WERI-Rb-1 (cell line): ENCODE measurements at regions not wholly inside any gene's neighbourhood (a gene's known extent, or its start where the extent isn't known, plus 50 kb on each side); places are given as distances from the start of the nearest gene placed in this dataset.

Source experiments
- DNase-seq: peaks from one replicate; pipeline ENCODE4 v3.0.0-alpha.2; 2020
- H3K27ac ChIP-seq: fragments of 250-450 bp; sonication (Bioruptor Pico); 2 replicates; pipeline ENCODE4 v1.5.1; 2020; ENCODE audit warnings: mild to moderate bottlenecking, moderate library complexity
- H3K27me3 ChIP-seq: fragments of 250-450 bp; sonication (Bioruptor Pico); 2 replicates; pipeline ENCODE4 v1.5.1; 2021; ENCODE audit warnings: mild to moderate bottlenecking, low read depth, moderate library complexity; ENCODE audit not compliant: insufficient read depth, severe bottlenecking
- H3K36me3 ChIP-seq: fragments of 250-450 bp; sonication (Bioruptor Pico); 2 replicates; pipeline ENCODE4 v1.5.1; 2020; ENCODE audit warnings: mild to moderate bottlenecking, moderate library complexity
- H3K4me3 ChIP-seq: 2 replicates; pipeline ENCODE4 v1.5.1; 2011; ENCODE audit warnings: low read depth, mild to moderate bottlenecking, control low read depth, low read length
- H3K9me3 ChIP-seq: fragments of 250-450 bp; sonication (Bioruptor Pico); 2 replicates; pipeline ENCODE4 v1.5.1; 2021; ENCODE audit warnings: mild to moderate bottlenecking, moderate library complexity; ENCODE audit not compliant: severe bottlenecking
- CTCF ChIP-seq: IDR thresholded peaks from 2 replicates; pipeline ENCODE4 v1.5.1; 2011; ENCODE audit warnings: low read depth, mild to moderate bottlenecking, control low read depth, inconsistent platforms, low read length

GRCh38 chr7:18370633-18371032 lies 124.9 kb upstream of the HDAC9 start:
- no peak for DNase-seq
- no peak for TF ChIP-seq CTCF

GRCh38 chr7:18378989-18379605 lies 116.5 kb upstream of the HDAC9 start:
- no peak for TF ChIP-seq CTCF
- Histone ChIP-seq H3K27me3 (no peaks in the 10 kb centered on the region), H3K9me3 (no peaks in the 10 kb centered on the region), H3K4me3 (no peak overlapping the region), H3K36me3 (no peaks in the 10 kb centered on the region), H3K27ac (no peak overlapping the region)
- no peak for DNase-seq

More at GRCh38 chr7:18370633-18371032, 124.9 kb upstream of the HDAC9 start:
- Histone ChIP-seq H3K36me3 (no peaks in the 10 kb centered on the region), H3K27me3 (no peaks in the 10 kb centered on the region), H3K4me3 (no peak overlapping the region), H3K27ac (no peak overlapping the region), H3K9me3 (no peaks in the 10 kb centered on the region)

- H3K36me3 ChIP-seq, result no peaks in the 10 kb centered on the region
- no peaks in the 10 kb centered on the region for H3K9me3 ChIP-seq
- no peak overlapping the region for H3K27ac ChIP-seq
- TF ChIP-seq CTCF, result no peak
- no peak overlapping the region for H3K4me3 ChIP-seq
- H3K27me3 ChIP-seq, result no peaks in the 10 kb centered on the region
- no peak for DNase-seq
These were observed 110.9 kb upstream of the HDAC9 start for GRCh38 chr7:18384491-18385143.

- H3K36me3 ChIP-seq, result no peaks in the 10 kb centered on the region
- no peak overlapping the region for H3K4me3 ChIP-seq
- H3K27me3 ChIP-seq, result no peaks in the 10 kb centered on the region
- H3K9me3 ChIP-seq, result no peaks in the 10 kb centered on the region
- no peak for TF ChIP-seq CTCF
- H3K27ac ChIP-seq, result no peak overlapping the region
- DNase-seq, result no peak
These were observed 108.9 kb upstream of the HDAC9 start for GRCh38 chr7:18386607-18387006.

GRCh38 chr7:18387191-18387735 lies 108.3 kb upstream of the HDAC9 start:
- H3K36me3 ChIP-seq, result no peaks in the 10 kb centered on the region
- no peaks in the 10 kb centered on the region for H3K9me3 ChIP-seq
- H3K27ac ChIP-seq, result no peak overlapping the region
- no peak for TF ChIP-seq CTCF
- DNase-seq, result no peak
- no peaks in the 10 kb centered on the region for H3K27me3 ChIP-seq
- no peak overlapping the region for H3K4me3 ChIP-seq
